ENCODE measurements at regions not wholly inside any gene's neighbourhood (a gene's known extent, or its start where the extent isn't known, plus 50 kb on each side); places are given as distances from the start of the nearest gene placed in this dataset.
"Not testable (repeated sequence)": the region's sequence is repeated elsewhere in the genome, so short reads cannot be mapped to it uniquely, and the experiment has no call there.

DNA sequence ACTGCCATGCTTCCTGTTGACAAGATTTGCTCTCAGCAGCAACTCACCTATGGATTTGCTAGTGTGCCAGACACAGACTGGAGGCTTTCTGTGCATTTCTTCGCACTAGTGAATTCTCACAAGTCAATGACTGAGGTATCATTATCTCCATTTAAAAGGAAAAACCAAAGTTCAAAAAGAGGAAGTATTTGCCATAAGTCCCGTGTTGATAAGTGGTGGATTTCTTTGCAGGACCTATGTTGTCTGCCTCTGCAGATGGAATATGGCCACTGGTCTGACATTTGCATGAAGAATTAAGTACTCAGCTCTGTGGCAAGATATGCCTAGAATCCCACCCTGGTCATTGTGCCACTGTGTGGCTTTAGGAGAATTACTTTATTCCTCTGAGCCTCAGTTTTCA lies 299.6 kb downstream of the PAX3 start:
- TF ChIP-seq POLR2A (IDR thresholded peaks at IDR 0.05) (no peak), CTCF (IDR thresholded peaks at IDR 0.05) (no peak)
- DNase-seq: no peak

DNA sequence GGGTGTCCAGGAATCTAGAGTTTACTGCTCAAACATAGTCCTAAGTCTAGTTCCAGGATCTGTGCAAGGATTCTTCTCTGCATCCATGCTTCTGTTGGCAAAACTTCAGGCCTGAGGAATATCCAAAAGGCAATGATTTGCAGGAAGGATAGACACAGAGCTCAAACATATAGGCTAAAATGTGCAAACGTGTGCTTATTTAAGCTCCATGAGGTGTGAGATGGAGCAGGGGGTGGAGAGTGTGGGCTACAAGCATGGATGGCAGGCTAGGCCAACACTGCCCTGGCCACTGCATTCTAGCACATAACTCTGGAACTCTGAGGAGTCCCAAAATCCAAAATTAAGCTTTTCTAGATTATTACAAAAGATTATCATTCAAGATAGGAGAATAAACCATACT lies 301.1 kb downstream of the PAX3 start:
- TF ChIP-seq POLR2A (IDR thresholded peaks at IDR 0.05) (no peak), CTCF (IDR thresholded peaks at IDR 0.05) (no peak)
- WGBS, 2 donors: 18 to 34% methylated on average over 1 of the region's 1 CpG
- no peaks in the 10 kb centered on the region for H3K36me3 ChIP-seq (replicated peaks in 1 of 2; ENCODE audit: insufficient read depth in 1 of 2, low read depth in 2 of 2)
- no peak for DNase-seq
- H3K4me1 ChIP-seq: no peaks in the 10 kb centered on the region
- H3K27me3 ChIP-seq: no peaks in the 10 kb centered on the region
- H3K9me3 ChIP-seq: no peaks in the 10 kb centered on the region
- intact Hi-C loops (cut with DNase I): no loop called here
- ATAC-seq: no peak
- H3K4me3 ChIP-seq: no peak overlapping the region
- no peak overlapping the region for H3K27ac ChIP-seq

More for the DNA sequence above, 299.6 kb downstream of the PAX3 start:
- Histone ChIP-seq H3K4me3 (no peak overlapping the region), H3K27ac (no peak overlapping the region), H3K36me3 (replicated peaks in 1 of 2; ENCODE audit: insufficient read depth in 1 of 2, low read depth in 2 of 2) (no peaks in the 10 kb centered on the region), H3K4me1 (no peaks in the 10 kb centered on the region), H3K9me3 (no peaks in the 10 kb centered on the region), H3K27me3 (no peaks in the 10 kb centered on the region)
- intact Hi-C loops (cut with DNase I): no loop called here
- ATAC-seq: no peak
- WGBS, 2 donors: 36 to 77% methylated on average over 2 of the region's 2 CpGs

DNA sequence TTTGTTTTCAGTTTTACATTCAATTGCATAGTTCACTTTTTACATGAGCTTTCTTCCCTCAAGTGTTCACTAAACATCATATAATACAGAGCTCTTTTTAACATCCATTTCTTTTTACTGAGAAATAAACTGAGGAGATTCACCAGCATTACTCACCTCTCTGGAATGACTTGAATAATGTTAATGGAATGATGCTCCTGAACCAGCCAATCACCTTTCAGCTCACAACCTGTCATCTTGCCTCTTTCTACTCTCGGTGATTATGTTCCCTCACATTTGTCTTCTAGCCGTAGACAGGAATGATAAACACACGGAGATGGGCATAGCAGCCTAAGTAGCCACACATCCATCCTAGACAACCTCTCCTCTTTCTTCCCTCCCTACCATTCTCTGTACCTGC lies 301.7 kb downstream of the PAX3 start:
- DNase-seq: no peak
- Histone ChIP-seq H3K4me1 (no peaks in the 10 kb centered on the region), H3K27ac (no peak overlapping the region), H3K27me3 (no peaks in the 10 kb centered on the region), H3K4me3 (no peak overlapping the region), H3K9me3 (no peaks in the 10 kb centered on the region), H3K36me3 (replicated peaks in 1 of 2; ENCODE audit: insufficient read depth in 1 of 2, low read depth in 2 of 2) (no peaks in the 10 kb centered on the region)
- WGBS, 2 donors: 38 to 54% methylated on average over 3 of the region's 3 CpGs
- no peak for TF ChIP-seq CTCF (IDR thresholded peaks at IDR 0.05)
- TF ChIP-seq POLR2A (IDR thresholded peaks at IDR 0.05): no peak
- ATAC-seq: no peak
- intact Hi-C loops (cut with DNase I): no loop called here

- Histone ChIP-seq H3K9me3 (no peaks in the 10 kb centered on the region), H3K36me3 (replicated peaks in 1 of 2; ENCODE audit: insufficient read depth in 1 of 2, low read depth in 2 of 2) (no peaks in the 10 kb centered on the region), H3K27ac (no peak overlapping the region), H3K27me3 (no peaks in the 10 kb centered on the region), H3K4me1 (no peaks in the 10 kb centered on the region), H3K4me3 (no peak overlapping the region)
- TF ChIP-seq CTCF (IDR thresholded peaks at IDR 0.05): no peak
- TF ChIP-seq POLR2A (IDR thresholded peaks at IDR 0.05): no peak
- no peak for DNase-seq
- no peak for ATAC-seq
- intact Hi-C loops (cut with DNase I): no loop called here
- 81 to 84% methylated on average over 7 of the region's 7 CpGs for WGBS, 2 donors
These were observed 303.9 kb downstream of the PAX3 start for GRCh38 chr2:221994926-221995325.

DNA sequence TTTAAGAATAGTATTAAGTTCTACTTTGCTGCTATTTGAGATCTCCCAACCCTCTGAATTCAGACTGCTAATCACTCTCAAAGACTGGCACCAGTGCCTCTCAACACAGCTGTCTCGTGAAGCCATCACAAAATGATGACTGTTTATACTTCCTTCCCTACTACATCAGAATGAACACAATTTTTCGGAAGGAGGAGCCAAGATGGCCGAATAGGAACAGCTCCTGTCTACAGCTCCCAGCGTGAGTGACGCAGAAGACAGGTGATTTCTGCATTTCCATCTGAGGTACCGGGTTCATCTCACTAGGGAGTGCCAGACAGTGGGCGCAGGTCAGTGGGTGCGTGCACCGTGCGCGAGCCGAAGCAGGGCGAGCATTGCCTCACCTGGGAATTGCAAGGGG lies 314.4 kb downstream of the PAX3 start:
- H3K27me3 ChIP-seq; H3K4me3 ChIP-seq; H3K4me1 ChIP-seq; intact Hi-C loops (cut with DNase I); ATAC-seq; H3K9me3 ChIP-seq; H3K27ac ChIP-seq; H3K36me3 ChIP-seq (replicated peaks in 1 of 2; ENCODE audit: insufficient read depth in 1 of 2, low read depth in 2 of 2); DNase-seq: not testable (repeated sequence)
- 75 to 85% methylated on average over 12 of the region's 13 CpGs for WGBS, 2 donors
